Activated CD8-positive, alpha-beta T cell treated with anti-CD3 and anti-CD28 coated beads for 36 hours (primary cell): ENCODE measurements at regions not wholly inside any gene's neighbourhood (a gene's known extent, or its start where the extent isn't known, plus 50 kb on each side); places are given as distances from the start of the nearest gene placed in this dataset.
A peak's percentile ranks its signal among the peaks of the same experiment; 100 is the strongest.

ENCODE experiments used
- ATAC-seq: fragments of 200-7000 bp; cut with Tn5 transposase; one replicate; pipeline ENCODE4 v1.10.0; 2021; ENCODE audit warnings: mild to moderate bottlenecking, moderate library complexity
- CTCF ChIA-PET: fragments of 350-600 bp; sonication (Branson Sonifier 250); formaldehyde crosslinking; loops from one replicate; lab custom pipeline; 2021; ENCODE audit warnings: antibody characterized with exemption; lab: Charles Lee
- POLR2A ChIA-PET: fragments of 350-600 bp; sonication (Branson Sonifier 250); formaldehyde crosslinking; loops from one replicate; lab custom pipeline; 2021; ENCODE audit warnings: antibody characterized with exemption; lab: Charles Lee
- DNase-seq: peaks from one replicate; pipeline ENCODE4 v3.0.0-alpha.2; 2020
- H3K27ac Mint-ChIP-seq: one replicate; pipeline ENCODE4 v1.8.0; 2021; ENCODE audit warnings: mild to moderate bottlenecking, mixed read lengths
- H3K27me3 Mint-ChIP-seq: one replicate; pipeline ENCODE4 v1.8.0; 2021; ENCODE audit warnings: mixed read lengths
- H3K36me3 Mint-ChIP-seq: one replicate; pipeline ENCODE4 v1.8.0; 2021; ENCODE audit warnings: low read depth, mixed read lengths
- H3K4me1 Mint-ChIP-seq: one replicate; pipeline ENCODE4 v1.8.0; 2021; ENCODE audit warnings: low read depth, mixed read lengths
- H3K4me3 Mint-ChIP-seq: one replicate; pipeline ENCODE4 v1.8.0; 2021; ENCODE audit warnings: mild to moderate bottlenecking, moderate library complexity, mixed read lengths
- H3K9me3 Mint-ChIP-seq: one replicate; pipeline ENCODE4 v1.8.0; 2021; ENCODE audit warnings: mixed read lengths
- CTCF ChIP-seq: fragments of 200-600 bp; IDR thresholded peaks from one replicate; pipeline ENCODE4 v1.8.0; 2022; ENCODE audit warnings: antibody characterized with exemption, mild to moderate bottlenecking
- intact Hi-C: fragments of 100-400 bp; cut with micrococcal nuclease; formaldehyde crosslinking; loops from one replicate; pipeline ENCODE4 v1.10.0; 2022

GRCh38 chr5:96259151-96259772 lies 173.8 kb downstream of the PCSK1 start:
- no peak overlapping the region for H3K27ac Mint-ChIP-seq
- H3K4me1 Mint-ChIP-seq, result no peaks in the 10 kb centered on the region
- no peak overlapping the region for H3K4me3 Mint-ChIP-seq
- no peaks in the 10 kb centered on the region for H3K36me3 Mint-ChIP-seq
- POLR2A ChIA-PET, result interaction anchor here (0.5 kb wide), 1 partner anchor 38 kb away, joined by 3 read pairs; no protein-coding TSS in a partner anchor
- CTCF ChIA-PET, result interaction anchor here (1.0 to 2.4 kb wide), 2 partner anchors 10 to 76 kb away, joined by 3 to 8 read pairs; no protein-coding TSS in a partner anchor
- H3K9me3 Mint-ChIP-seq, result no peaks in the 10 kb centered on the region
- H3K27me3 Mint-ChIP-seq, result peaks cover 5% of the 10 kb centered on the region
- no peak for ATAC-seq
- intact Hi-C loops, result no loop called here
- no peak for DNase-seq
- TF ChIP-seq CTCF, result no peak

GRCh38 chr5:96258692-96259091 lies 174.4 kb downstream of the PCSK1 start:
- ATAC-seq (no peak), DNase-seq (no peak)
- no peak for TF ChIP-seq CTCF
- H3K27ac Mint-ChIP-seq, result no peak overlapping the region
- intact Hi-C loops, result no loop called here
- peaks cover 4% of the 10 kb centered on the region for H3K27me3 Mint-ChIP-seq
- no peaks in the 10 kb centered on the region for H3K4me1 Mint-ChIP-seq
- no peaks in the 10 kb centered on the region for H3K9me3 Mint-ChIP-seq
- CTCF ChIA-PET, result no interaction called here
- POLR2A ChIA-PET, result no interaction called here
- no peaks in the 10 kb centered on the region for H3K36me3 Mint-ChIP-seq
- no peak overlapping the region for H3K4me3 Mint-ChIP-seq

- ChIA-PET POLR2A (no interaction called here), CTCF (no interaction called here)
- Mint-ChIP-seq H3K4me1 (no peaks in the 10 kb centered on the region), H3K36me3 (no peaks in the 10 kb centered on the region), H3K4me3 (no peak overlapping the region), H3K9me3 (no peaks in the 10 kb centered on the region), H3K27me3 (peaks cover 2% of the 10 kb centered on the region), H3K27ac (no peak overlapping the region)
- intact Hi-C loops, result no loop called here
- no peak for DNase-seq
- peak; percentile 49 for ATAC-seq
- no peak for TF ChIP-seq CTCF
These were observed 175.1 kb downstream of the PCSK1 start for GRCh38 chr5:96257904-96258303.

GRCh38 chr5:96256795-96257470 lies 176.1 kb downstream of the PCSK1 start:
- H3K27me3 Mint-ChIP-seq, result peaks cover 4% of the 10 kb centered on the region
- CTCF ChIA-PET, result no interaction called here
- DNase-seq, result peak; percentile 7
- no peaks in the 10 kb centered on the region for H3K4me1 Mint-ChIP-seq
- no peaks in the 10 kb centered on the region for H3K36me3 Mint-ChIP-seq
- POLR2A ChIA-PET, result no interaction called here
- H3K9me3 Mint-ChIP-seq, result no peaks in the 10 kb centered on the region
- TF ChIP-seq CTCF, result no peak
- intact Hi-C loops, result no loop called here
- no peak overlapping the region for H3K27ac Mint-ChIP-seq
- ATAC-seq, result no peak
- no peak overlapping the region for H3K4me3 Mint-ChIP-seq

GRCh38 chr5:96254980-96255691 lies 177.9 kb downstream of the PCSK1 start:
- TF ChIP-seq CTCF, result no peak
- H3K4me1 Mint-ChIP-seq, result no peaks in the 10 kb centered on the region
- no peak overlapping the region for H3K4me3 Mint-ChIP-seq
- H3K9me3 Mint-ChIP-seq, result no peaks in the 10 kb centered on the region
- H3K27me3 Mint-ChIP-seq, result peaks cover 4% of the 10 kb centered on the region
- ATAC-seq, result no peak
- intact Hi-C loops, result no loop called here
- CTCF ChIA-PET, result interaction anchor here (1.1 kb wide), 1 partner anchor 13 kb away, joined by 4 read pairs; no protein-coding TSS in a partner anchor
- POLR2A ChIA-PET, result no interaction called here
- no peak overlapping the region for H3K27ac Mint-ChIP-seq
- no peaks in the 10 kb centered on the region for H3K36me3 Mint-ChIP-seq
- DNase-seq, result no peak
